HG02798 (cell line): ENCODE measurements at regions not wholly inside any gene's neighbourhood (a gene's known extent, or its start where the extent isn't known, plus 50 kb on each side); places are given as distances from the start of the nearest gene placed in this dataset.
A peak's percentile ranks its signal among the peaks of the same experiment; 100 is the strongest.
"Not testable (repeated sequence)": the region's sequence is repeated elsewhere in the genome, so short reads cannot be mapped to it uniquely, and the experiment has no call there.

Source experiments
- ATAC-seq: cut with Tn5 transposase; IDR thresholded peaks from one replicate; pipeline ENCODE4 v1.9.1; 2021; ENCODE audit warnings: mild to moderate bottlenecking; ENCODE audit not compliant: unreplicated experiment, poor library complexity

DNA sequence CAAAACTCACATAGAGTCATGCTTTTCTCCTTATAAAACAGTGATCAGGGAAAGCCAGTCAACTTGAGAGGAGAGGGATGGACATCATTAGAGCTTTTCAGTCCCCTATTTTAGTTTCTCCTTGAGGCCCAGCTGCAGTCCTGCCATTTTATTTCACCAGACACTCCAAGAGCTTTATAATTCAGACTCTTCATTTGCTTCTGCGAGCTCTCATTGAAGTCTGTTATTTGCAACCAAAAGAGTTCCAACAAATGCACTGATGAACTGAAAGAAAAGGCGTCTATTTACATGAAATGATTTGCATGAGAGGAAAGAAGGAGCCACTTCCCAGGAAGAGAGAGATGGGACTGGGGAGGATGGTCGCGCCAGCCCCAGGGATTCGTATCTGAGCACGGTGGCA lies 86.8 kb downstream of the NDUFA12 start:
- no peak for ATAC-seq

DNA sequence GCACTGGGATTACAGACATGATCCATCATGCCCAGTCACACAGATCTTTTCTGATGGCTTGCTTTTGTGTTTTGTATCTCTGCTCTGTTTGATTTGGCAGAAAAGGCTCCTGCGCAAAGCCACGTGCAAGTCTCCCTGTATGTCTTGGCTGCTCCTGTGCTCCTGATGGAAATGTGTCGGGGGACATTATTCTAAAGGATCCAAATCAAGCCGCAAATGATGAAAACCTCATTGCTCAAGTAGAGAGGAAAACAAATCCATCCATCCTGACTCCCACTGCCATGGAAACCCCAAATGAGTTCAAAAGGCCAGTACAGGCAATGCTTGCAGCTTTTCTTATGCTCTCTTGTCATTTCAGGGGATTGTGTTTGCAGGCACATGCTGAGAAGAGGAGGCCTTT lies 93.8 kb downstream of the NDUFA12 start:
- no peak for ATAC-seq

DNA sequence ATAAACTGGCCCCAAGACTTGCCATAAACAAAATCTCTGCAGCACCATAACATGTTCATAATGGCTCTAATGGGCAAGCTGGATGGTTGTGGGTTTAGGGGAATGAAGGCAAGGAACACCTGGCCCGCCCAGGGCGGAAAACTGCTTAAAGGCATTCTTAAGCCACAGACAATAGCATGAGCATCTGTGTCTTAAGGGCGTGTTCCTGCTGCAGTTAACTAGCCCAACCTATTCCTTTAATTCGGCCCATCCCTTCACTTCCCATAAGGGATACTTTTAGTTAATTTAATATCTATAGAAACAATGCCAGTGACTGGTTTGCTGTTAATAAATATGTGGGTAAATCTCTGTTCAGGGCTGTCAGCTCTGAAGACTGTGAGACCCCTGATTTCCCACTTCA lies 97.7 kb downstream of the NDUFA12 start:
- not testable (repeated sequence) for ATAC-seq

DNA sequence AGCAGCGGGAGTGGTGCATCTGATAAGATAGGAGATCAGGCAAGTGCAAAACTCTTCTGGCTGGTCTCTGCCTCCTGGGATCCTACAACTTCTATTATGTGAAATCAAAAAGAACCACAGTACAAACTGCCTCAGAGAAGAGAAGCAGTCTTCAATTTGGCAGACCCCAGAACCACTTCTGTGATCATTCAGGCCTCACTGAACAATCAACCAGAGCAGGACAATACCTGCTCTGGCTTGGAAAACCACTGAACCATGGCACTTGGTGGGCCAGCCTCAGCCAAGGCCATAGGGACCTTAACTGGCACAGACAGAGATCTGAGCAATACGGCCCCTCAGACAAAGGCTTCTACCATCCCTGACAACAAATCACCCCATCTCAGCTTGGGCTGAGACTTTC lies 103.0 kb downstream of the NDUFA12 start:
- ATAC-seq: no peak

DNA sequence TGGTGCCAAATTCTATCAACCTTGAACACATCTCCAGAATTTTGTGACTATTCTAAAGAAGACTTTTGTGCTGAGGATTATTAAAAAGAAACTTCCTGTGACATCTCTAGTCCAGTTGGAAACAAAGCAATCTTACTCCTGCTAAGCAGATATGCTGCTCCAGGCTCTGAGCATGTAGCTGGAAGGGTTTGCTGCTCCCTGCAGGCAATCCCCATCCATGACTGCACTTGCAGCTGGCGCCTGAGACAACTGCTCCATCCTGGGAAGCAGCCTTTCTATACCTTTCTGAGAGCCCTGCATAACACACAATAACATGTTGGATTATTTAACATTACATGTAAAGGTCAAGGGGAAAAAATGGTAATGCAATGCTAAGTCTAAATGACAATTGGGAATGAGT lies 105.1 kb downstream of the NDUFA12 start:
- ATAC-seq: no peak

DNA sequence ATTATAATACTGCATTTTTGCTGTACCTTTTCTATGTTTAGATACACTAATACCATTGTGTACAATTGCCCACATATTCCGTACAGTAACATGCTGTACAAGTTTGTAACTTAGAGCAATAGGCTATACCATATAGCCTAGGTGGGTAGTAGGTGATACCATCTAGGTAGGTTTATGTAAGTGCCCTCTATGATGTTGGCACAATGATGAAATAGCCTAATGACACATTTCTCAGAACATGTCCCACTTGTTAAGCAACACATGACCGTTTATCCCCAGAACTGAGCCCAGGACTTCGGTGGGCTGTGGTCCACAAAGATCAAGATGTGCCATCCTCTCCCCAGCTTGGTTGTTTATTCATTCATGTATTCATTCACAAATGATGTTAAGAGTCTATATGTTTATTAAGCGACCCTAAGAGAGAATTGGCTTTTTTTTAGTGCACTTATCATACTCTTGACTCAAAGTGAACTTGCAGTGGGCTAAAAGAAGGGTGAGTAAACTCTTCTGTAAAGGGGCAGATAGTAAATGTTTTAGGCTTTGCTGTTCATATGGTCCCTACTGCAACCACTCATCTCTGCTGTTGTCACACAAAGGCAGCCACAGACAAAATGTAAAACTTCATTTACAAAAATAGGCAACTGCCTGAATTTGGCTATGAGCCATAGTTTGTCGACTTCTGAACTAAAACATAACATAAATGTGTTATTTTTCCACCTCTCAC lies 110.8 kb downstream of the NDUFA12 start:
- no peak for ATAC-seq

DNA sequence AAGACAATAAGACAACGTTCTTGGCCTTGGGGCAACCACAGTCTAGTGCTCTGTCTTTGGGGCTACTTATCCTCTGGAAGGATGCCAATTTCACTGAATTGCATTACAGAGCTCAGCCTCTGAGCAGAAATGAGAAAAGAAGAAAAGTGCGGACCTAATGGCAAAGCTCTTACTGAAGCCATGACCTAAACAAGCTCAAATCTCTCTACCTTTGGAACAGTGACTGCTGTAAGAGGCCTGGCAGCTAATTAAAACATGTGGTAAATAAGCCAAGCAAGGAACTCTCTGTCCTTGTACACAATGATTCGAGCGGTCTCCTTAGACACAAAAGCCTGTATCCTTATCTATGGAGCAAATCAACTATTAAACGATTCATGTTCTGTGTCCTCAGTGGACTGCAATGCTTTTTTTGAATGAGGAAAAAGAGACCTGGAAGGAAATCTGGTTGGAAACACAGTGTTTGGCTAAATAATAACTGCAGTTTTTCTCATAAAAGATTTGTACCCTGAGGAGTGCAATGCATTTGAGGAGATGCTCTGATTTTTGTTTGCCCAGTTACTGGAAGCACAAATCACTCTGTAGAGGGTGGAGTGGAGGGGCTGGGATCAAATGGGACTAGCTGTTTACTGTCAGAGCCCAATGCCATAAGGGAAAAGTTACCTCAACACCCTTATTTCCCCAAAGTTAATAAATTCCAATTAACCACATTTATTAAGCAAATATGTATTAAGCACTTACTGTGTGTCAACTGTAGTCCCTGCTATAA lies 113.9 kb downstream of the NDUFA12 start:
- no peak for ATAC-seq

DNA sequence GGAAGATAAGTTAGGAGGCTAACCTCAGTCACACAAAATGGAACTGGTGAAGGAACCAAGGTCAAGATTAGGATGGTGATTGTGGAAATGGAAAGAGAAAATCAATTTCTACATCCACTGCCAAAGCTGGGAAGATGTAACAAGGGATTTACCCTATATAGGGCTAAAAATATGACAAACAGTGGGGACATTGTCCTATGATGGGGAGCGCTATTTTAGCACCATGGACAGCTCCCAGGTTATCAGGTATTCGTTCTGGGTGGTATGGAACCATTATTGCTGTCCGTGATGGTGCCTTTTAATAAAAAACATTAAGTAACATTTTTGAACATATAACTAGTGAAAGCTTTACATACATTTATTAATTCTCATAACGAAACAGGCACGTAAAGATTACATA lies 124.0 kb downstream of the NDUFA12 start:
- no peak for ATAC-seq

DNA sequence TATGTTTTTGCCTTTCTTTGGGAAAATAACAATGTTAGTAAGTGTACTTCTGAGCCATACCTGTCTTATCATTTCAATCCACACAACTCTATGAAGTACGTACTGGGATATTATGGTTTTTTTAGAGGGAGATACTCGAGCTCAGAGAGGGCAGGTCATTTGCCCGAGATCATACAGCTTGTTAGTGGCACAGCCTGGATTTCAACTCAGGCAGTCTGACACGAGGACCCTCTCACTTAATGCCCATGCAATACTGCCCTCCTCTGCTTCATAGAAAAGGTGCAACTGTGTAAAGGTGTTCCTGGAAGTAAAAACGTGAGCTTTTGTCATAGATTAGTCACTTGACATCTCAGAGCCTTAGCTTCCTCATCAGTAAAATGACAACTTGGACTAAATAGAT lies 128.0 kb downstream of the NDUFA12 start:
- ATAC-seq: peak; percentile 57

DNA sequence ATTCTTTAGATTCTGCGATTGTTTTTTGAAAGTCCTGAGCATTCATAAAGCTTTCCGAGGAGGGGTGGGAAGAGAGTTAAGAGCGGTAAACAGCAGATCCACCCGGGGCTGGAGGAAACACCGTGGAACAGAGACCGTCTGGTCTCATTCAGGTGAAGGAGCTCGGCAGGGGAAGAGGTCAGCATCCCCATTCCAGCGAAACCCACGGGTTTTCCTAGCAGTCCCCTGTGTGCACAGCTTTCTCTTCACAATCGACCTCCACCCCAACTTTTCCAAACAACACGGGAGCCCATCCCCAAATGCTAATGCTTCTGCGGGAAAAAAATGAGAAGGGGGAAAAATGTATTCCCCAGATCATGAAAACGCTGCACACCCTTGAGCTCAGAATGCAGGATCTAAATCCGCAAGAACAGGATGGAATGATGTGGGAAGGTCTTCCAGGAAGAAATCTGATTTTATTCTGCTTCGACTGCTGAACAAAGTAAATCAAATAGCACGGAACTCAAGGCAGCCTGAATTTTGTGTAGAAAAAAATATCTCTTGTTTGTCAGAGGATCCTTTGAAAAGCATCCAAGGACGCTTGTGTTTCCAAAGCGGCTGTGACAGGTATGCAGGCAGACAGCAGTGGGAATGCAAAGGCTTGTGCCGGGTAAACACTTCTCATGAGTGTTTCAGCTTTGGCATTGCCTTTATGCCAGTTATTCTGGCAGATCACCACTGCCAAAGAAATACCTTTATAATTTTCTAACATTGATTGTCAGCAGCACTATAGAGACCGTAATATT lies 128.8 kb downstream of the NDUFA12 start:
- no peak for ATAC-seq

DNA sequence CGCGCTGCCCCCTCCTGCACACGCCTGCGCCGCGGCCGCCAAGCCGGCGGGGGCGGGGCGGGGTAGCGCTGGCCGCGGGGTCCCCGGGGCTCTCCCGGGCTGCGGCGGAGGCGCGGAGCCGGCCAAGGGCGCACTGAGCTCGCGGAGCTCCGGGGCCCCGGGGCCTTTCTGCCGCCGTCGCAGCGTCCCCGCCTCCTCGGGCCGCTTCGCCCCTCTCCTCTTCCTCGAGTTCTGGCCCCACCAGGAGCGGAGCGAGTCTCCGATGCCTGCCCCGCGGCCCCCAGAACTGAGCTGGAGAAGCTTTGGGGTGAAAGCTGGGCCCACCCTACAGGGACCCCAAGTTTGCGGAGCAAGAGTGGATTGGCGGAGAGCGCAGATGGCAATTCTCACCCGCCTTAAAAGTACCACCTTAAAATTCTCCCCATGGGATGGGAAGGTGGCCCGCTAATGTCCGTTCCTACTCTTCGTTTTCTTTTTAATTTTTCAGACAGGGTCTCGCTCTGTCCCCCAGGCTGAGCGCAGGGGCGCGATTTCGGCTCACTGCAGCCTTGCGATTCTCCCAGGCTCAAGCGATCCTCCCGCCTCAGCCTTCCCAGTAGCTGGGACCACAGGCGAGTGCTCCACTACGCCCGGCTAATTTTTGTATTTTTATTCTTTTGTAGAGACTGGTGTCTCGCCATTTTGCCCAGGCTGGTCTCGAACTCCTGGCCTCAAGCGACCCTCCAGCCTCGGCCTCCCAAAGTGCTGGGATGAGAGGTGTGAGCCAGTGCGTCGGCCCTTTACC lies 129.6 kb downstream of the NDUFA12 start:
- ATAC-seq: no peak

DNA sequence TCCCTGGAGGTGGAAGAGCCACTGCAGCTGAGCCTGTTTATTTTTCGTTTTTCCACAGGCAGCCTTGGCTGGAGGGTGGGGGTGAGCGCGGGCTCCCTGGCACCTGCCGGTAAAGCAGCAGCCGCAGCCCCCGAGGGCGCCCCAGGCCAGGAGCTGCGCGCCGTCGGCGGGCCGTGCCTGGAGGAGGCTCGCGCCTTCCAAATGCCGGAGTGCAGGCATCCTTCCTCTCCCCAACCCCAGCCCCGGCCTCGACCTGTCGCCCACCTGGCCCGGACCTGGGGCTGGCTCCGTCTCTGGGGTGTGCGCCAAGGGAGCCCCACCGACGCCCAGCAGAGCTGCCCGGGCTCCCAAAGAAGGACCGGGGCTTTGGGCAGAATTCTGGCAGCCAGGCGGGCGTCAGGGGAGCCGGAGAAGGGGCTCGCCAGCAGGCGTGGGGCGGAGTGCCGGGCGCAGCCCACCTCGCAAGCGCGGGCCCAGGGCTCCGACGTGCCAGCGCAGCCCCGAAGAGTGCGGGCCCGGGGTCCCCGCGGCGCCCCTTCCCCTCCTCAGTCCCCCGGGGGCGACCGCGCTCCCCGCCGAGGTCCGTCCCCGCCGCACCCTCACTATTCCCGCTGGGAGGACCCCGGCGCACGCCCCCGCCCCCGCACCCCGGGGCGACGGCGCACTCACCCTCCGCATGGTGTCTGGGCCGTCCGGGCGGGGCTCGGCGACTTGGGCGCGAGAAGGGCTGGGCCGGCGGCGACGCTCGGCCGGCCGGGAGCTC lies 130.3 kb downstream of the NDUFA12 start:
- ATAC-seq: peak; percentile 85

DNA sequence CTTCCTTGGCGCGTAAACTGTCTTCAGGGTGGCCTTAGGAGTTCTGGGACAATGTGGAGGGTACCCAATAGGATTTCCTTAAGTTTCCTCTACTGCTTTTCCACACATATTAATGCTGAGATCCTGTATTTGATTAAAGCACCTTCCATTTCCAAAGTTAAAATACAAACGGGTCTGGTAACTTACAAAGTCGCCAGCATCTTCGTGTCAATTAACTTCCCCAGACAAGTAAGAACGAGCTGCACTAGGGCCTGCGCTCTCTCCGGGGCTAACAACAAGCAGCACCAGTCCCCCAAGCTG lies 130.9 kb downstream of the NDUFA12 start:
- no peak for ATAC-seq

DNA sequence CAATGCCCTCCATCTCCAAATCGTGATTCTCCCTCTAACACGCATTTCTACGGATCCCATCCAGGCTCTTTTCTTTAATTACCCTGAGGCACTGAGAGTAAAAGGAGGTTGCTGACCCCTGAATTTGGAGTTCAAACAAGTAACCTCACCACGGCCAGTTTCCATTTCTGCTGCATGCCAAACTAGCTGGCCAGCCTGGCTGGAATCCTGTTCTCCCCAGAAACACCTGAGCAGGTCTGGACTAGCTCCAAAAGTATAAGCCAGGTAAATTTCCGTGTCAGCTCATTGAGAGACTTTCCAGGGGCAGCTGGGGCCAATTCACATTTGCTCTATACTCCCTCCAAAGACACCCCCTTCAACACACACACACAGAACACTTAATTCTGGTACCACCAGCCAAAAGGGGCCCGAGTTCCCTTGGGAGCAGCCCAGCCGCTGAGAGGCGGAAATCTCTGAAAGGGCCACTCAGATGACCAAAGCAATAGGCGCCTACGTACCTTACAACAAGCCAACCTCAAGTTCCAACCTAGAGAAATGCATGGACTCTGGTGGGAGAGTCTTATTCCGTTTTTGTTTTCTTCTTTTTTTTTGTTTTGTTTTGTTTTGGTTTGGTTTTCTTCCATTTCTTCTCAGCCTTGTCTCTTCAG lies 131.4 kb downstream of the NDUFA12 start:
- ATAC-seq: no peak

DNA sequence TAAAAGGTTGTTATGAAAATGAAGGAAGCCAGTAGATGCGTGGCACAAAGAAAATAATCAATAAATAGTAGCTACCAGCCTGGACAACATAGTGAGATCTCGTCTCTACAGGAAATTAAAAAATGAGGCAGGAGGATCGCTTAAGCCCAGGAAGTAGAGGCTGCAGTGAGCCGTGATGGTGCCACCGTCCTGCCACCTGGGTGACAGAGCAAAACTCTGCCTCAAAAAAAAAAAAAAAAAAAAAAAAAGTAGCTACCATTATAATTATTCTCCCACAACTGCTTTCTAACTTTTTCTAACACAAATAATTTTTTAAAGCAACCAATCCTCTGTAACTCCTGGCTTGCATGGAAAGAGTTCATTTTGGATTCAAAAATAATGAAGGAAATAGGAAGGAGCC lies 133.0 kb downstream of the NDUFA12 start:
- no peak for ATAC-seq

DNA sequence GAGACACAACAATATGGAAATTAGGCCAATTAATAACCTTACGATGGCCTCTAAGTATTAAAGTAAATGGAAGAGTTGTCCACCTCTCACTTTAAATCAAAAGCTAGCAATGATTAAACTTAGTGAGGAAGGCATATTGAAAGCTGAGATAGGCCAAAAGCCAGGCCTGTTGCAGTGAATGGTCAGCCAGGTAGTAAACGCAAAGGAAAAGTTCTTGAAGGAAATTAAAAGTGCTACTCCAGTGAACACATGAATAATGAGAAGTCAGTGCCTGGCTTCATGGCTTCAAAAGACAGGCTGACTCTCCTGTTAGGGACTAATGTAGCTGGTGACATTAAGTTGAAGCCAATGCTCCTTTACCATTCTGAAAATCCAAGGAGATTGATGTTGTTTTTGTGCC lies 135.3 kb downstream of the NDUFA12 start:
- no peak for ATAC-seq

DNA sequence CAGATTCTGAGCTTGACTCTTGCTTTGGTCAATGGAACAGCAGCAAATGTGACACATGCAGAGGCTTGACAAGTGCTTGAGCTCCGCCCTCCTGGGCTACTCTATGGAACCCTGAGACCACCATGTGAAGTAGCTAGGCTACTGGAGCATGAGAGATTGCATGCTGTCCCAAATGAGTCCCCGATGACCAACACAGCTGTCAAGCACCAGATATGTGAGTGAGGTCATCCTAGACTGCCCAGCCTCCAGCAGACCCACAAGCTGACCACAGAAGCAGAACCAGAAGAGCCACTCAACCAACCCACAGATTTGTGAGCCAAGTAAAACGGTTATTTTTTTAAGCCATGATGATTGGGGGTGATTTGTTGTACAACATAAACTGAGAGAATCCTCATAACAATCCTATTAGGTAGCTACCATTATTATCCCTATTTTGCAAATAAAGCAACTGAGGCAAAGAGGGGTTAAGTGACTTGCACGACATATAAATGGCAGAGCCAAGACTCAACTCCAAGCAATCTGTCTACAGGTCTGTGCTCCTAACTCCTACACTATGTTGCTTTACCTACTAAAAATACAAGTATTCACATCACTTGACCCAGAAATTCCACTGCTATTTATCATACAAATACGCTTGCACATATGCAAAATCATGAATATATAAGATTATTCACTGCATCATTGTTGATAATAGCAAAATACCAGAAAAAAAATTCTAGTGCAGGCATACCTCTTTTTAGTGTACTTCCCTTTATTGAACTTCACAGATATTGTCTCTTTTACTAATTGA lies 136.2 kb downstream of the NDUFA12 start:
- no peak for ATAC-seq

DNA sequence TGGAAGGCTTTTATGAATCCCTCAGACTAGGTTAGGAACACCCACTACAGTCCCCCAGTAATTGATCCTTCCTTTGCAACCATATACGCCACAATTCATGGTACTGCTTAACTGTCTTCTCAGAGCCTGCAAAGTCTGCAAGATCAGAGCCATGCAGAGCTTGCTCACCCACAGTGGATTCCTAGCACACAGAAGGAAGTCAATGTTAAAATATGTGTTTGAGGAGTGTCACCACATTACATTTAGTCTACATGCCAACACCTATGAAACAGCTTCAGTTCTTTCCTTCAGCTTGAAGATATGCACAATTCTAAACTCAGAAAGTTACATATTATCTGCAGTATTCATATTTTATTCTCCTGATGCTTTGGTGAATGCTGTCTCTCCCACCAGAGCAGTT lies 138.5 kb downstream of the NDUFA12 start:
- ATAC-seq: no peak
